Kidney (tissue), 13 donors: ENCODE measurements at regions not wholly inside any gene's neighbourhood (a gene's known extent, or its start where the extent isn't known, plus 50 kb on each side); places are given as distances from the start of the nearest gene placed in this dataset.

Experiments used
- DNase-seq, 5 donors: peaks; one replicate each; pipeline ENCODE4 v3.0.0-alpha.2; 2013 to 2020
- FAIRE-seq: peaks from 2 replicates; lab custom pipeline; 2012; peaks lifted over from hg19 to GRCh38; lab: Jason Lieb, UNC
- H3K27ac ChIP-seq, 2 donors: one replicate each; pipeline ENCODE4 v1.7.0; 2013; ENCODE audit warnings: low read depth in 2 of 2, low read length in 2 of 2, inconsistent platforms in 1 of 2
- H3K27me3 ChIP-seq: one replicate; pipeline ENCODE4 v1.7.1; 2013; ENCODE audit warnings: low read length, inconsistent platforms; ENCODE audit not compliant: control insufficient read depth, insufficient read depth
- H3K36me3 ChIP-seq, 3 donors: one replicate each; pipeline versions ENCODE4 v1.7.0 to v1.7.1; 2013; ENCODE audit warnings: low read length in 3 of 3, control low read depth in 1 of 3, inconsistent platforms in 1 of 3; ENCODE audit not compliant: insufficient read depth in 3 of 3, control insufficient read depth in 2 of 3
- H3K4me1 ChIP-seq, 3 donors: one replicate each; pipeline versions ENCODE4 v1.7.0 to v1.7.1; 2013; ENCODE audit warnings: low read length in 3 of 3, inconsistent platforms in 1 of 3, low read depth in 1 of 3; ENCODE audit not compliant: control insufficient read depth in 2 of 3, insufficient read depth in 2 of 3
- H3K4me3 ChIP-seq, 3 donors: one replicate each; pipeline versions ENCODE4 v1.7.0 to v1.8.1; 2013; ENCODE audit warnings: low read length in 3 of 3, control low read depth in 1 of 3, inconsistent platforms in 1 of 3
- H3K9ac ChIP-seq, 3 donors: one replicate each; pipeline versions ENCODE4 v1.7.0 to v1.7.1; 2013; ENCODE audit warnings: low read length in 3 of 3, control low read depth in 1 of 3, inconsistent platforms in 1 of 3
- H3K9me3 ChIP-seq, 3 donors: one replicate each; pipeline versions ENCODE4 v1.7.0 to v1.7.1; 2013; ENCODE audit warnings: low read length in 3 of 3, control low read depth in 1 of 3, inconsistent platforms in 1 of 3; ENCODE audit not compliant: control insufficient read depth in 2 of 3, insufficient read depth in 1 of 3
- CTCF ChIP-seq: IDR thresholded peaks from 3 replicates; pipeline ENCODE4 v1.5.1; 2012; ENCODE audit warnings: mild to moderate bottlenecking, moderate library complexity, borderline replicate concordance; ENCODE audit not compliant: insufficient read depth; ENCODE audit errors: extremely low read depth
- intact Hi-C: fragments of 100-400 bp; cut with DNase I; formaldehyde crosslinking; loops from one replicate; pipeline ENCODE4 v1.11.1; 2022
- donor health status: control.
- donor health status: control.
- donor health status: control.
- donor health status: control.
- donor health status: control.
- donor health status: DM: yes; HTN: yes; CAD: no.
- donor health status: Normal renal cell carcinoma (clear cell type).

GRCh38 chr11:130712480-130712879 lies 203.8 kb downstream of the SNX19 start:
- H3K27ac ChIP-seq = no peak overlapping the region
- DNase-seq (no peak), FAIRE-seq (no peak)
- TF ChIP-seq CTCF = no peak
- no peaks in the 10 kb centered on the region for H3K9me3 ChIP-seq
- no peaks in the 10 kb centered on the region for H3K27me3 ChIP-seq
- H3K36me3 ChIP-seq = no peaks in the 10 kb centered on the region
- intact Hi-C loops = no loop called here
- no peak overlapping the region for H3K4me3 ChIP-seq
- no peaks in the 10 kb centered on the region for H3K4me1 ChIP-seq
- H3K9ac ChIP-seq = no peak overlapping the region

GRCh38 chr11:130715085-130715876 lies 201.0 kb downstream of the SNX19 start:
- intact Hi-C loops = no loop called here
- H3K36me3 ChIP-seq = no peaks in the 10 kb centered on the region
- H3K27ac ChIP-seq = no peak overlapping the region
- H3K4me1 ChIP-seq = peaks cover 0 to 7% (median 0%) of the 10 kb centered on the region in 3 donors
- FAIRE-seq = no peak
- TF ChIP-seq CTCF = no peak
- H3K27me3 ChIP-seq = no peaks in the 10 kb centered on the region
- no peak overlapping the region for H3K4me3 ChIP-seq
- H3K9ac ChIP-seq = no peak overlapping the region
- no peak for DNase-seq
- H3K9me3 ChIP-seq = no peaks in the 10 kb centered on the region

- no peak for TF ChIP-seq CTCF
- no peak overlapping the region for H3K4me3 ChIP-seq
Observed at GRCh38 chr11:130715877-130716220, 200.4 kb downstream of the SNX19 start.

More at GRCh38 chr11:130715877-130716220, 200.4 kb downstream of the SNX19 start:
- DNase-seq (no peak), FAIRE-seq (no peak)
- Histone ChIP-seq H3K36me3 (no peaks in the 10 kb centered on the region), H3K9ac (no peak overlapping the region), H3K27me3 (no peaks in the 10 kb centered on the region), H3K27ac (no peak overlapping the region), H3K4me1 (peaks cover 0 to 7% (median 0%) of the 10 kb centered on the region in 3 donors), H3K9me3 (no peaks in the 10 kb centered on the region)
- intact Hi-C loops = no loop called here
